MV-4-11 (cell line): ENCODE measurements at regions not wholly inside any gene's neighbourhood (a gene's known extent, or its start where the extent isn't known, plus 50 kb on each side); places are given as distances from the start of the nearest gene placed in this dataset.
A peak's percentile ranks its signal among the peaks of the same experiment; 100 is the strongest.

ENCODE experiments used
- DNase-seq: peaks from one replicate; lab custom pipeline; 2025; lab: John Stamatoyannopoulos, UW

- peak; percentile 79 for DNase-seq
These were observed 52.4 kb upstream of the WDR26 start for GRCh38 chr1:224486801-224487583.

GRCh38 chr1:224488806-224489499, 54.4 kb upstream of the WDR26 start:
- no peak for DNase-seq

DNA sequence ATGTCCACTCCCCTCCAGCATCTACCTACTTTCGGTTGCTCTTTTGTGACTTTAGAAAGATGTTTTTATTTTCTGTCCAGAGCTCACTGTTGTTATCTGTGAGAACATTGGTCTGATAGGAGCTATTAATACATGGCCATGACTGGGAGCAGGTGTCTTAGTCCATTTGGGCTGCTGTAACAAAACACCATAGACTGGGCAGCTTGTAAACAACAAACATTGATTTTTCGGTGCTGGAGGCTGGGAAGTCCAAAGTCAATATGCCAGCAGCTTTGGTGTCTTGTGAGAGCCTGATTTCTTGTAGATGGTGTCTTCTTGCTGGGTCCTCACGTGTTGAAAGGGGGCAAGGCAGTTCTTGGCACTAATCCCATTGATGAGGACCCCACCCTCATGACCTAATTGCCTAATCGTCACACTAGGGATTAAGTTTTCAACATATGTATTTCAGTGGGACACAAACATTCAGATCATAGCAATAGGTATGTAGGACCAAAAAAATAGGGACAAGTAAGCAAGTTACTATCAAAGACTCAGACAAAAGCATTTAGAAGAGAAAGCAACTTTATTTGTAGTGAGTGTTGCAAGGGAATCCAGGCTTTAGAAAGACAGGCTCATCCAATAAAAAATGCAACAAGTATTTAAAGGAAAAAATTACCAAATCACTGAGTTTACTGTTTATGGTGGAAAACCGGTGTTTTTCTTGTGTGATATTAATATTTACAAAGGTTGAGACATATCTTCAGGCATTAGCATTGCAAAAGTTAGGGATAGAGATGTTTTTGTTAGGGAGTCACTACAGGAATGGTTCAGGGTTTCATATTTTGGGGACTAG, 55.2 kb upstream of the WDR26 start:
- DNase-seq: no peak

DNA sequence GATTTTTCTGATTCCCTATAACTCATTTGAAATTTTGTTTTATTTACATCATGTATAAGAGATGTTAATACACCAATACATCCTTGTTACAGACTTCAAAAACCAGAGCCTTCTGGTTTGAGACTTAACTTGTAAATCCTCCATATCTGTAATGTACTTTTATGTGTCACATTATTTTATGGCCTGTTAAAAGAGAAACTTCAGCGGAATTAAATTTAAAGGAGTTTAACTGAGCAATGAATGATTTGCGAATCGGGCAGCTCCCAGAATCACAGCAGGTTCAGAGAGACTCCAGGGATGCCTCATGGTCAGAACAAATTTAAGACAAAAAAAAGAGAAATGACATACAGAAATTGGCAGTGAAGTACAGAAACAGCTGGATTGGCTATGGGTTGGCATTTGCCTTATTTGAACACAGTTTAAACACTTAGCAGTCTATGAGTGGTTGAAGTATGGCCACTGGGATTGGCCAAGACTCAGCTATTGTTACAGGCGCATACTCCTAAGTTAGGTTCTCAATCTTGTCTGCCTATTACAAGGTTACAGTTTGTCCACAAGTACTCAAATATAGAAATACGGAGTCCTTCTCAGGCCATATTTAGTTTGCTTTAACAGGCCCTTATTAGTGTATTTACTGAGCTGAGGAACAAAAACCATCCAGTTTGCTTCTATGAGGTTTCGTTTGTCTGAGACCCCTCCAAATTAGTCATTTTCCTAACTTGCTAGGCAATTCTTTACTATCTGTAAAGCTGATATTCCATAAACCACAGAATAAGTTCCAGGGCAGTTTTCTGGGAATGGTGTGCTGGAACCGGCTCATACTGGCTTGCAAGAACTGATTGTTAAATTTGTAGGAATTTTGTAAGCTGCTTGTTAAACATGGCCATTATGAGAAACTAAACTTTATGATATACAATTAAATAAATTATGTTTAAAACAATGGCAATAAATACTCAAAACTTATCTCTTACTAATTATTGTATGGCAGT, 56.2 kb upstream of the WDR26 start:
- no peak for DNase-seq

DNA sequence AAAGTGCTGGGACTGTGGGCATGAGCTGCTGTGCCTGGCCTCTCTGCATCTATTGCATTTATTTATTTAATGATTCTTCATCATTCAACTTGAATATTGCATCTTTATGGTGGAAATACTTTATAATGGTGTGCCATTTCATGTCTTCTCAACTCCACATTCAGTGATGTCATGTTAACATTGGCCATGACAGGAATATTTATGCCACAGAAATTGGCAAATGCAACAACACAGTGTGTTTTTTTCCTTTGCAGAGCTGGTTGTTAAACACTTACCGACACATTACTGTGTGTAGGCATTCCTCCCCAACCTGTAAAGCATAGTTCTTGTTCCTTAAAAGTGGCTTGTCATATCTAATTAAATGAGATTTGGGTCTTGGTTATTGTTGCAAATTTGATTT, 57.4 kb upstream of the WDR26 start:
- no peak for DNase-seq

DNA sequence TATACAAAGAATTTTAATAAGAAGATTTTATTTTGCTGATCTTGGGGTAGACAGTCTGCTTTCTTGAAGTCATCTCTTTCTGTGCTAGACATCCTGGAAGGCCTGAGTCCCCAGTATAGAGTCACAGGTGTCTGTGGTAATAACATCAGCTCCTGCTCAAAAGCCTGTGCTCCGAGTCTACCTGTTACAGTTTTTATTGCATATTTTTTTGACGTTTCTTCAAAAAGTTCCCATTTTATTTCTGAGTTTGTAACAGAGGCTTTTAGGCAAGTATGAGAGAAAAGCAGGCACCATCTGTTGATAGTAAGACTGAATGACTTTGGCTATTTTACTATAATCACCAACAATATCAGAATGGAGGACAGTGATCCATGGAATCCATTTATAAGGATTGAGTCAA, 58.0 kb upstream of the WDR26 start:
- DNase-seq: no peak

GRCh38 chr1:224493269-224493668, 58.7 kb upstream of the WDR26 start:
- DNase-seq: no peak

- no peak for DNase-seq
These were observed 59.7 kb upstream of the WDR26 start for GRCh38 chr1:224494343-224494742.

GRCh38 chr1:224495866-224496265, 61.3 kb upstream of the WDR26 start:
- peak; percentile 72 for DNase-seq

DNA sequence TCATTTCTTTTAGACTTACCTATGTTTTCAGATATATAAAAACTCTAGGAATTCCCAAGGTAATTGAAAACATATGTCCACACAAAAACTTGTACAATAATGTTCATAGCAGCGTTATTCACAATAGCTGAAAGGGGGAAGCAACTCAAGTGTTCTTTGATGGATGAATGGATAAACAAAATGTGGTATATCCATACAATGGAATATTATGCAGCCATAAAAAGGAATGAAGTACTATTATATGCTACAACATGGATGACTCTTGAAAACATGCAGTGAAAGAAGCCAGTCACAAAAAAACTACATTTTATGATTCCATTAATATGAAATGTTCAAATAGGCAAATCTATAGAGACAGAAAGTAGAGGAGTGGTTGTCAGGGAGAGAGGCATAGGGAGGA, 62.2 kb upstream of the WDR26 start:
- DNase-seq: no peak

GRCh38 chr1:224497714-224498573, 63.3 kb upstream of the WDR26 start:
- DNase-seq: peak; percentile 99

- DNase-seq: no peak
These were observed 64.1 kb upstream of the WDR26 start for GRCh38 chr1:224498574-224499170.

GRCh38 chr1:224499204-224499603, 64.6 kb upstream of the WDR26 start:
- DNase-seq: no peak

GRCh38 chr1:224500796-224501195, 66.2 kb upstream of the WDR26 start:
- peak; percentile 16 for DNase-seq

DNA sequence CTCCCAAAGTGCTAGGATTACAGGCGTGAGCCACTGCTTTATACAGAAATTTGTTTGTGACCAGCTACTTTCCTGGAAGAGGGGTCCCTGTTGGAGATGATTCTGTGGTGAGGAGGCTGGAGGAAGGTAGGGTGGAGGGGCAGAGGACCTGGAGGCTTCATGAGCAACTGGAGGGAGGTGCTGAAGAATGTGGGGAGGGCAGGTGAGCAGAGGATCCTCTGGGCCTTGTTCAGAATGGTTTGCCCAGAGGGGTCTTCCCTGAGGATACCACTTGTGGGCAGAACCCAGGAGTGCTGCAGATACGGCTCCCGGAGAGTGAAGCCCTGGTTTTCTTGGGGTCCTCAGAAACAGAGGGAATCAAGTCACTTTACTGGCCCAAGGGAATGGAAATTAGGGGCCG, 67.2 kb upstream of the WDR26 start:
- DNase-seq: no peak

GRCh38 chr1:224502459-224503160, 68.0 kb upstream of the WDR26 start:
- peak; percentile 74 for DNase-seq

DNA sequence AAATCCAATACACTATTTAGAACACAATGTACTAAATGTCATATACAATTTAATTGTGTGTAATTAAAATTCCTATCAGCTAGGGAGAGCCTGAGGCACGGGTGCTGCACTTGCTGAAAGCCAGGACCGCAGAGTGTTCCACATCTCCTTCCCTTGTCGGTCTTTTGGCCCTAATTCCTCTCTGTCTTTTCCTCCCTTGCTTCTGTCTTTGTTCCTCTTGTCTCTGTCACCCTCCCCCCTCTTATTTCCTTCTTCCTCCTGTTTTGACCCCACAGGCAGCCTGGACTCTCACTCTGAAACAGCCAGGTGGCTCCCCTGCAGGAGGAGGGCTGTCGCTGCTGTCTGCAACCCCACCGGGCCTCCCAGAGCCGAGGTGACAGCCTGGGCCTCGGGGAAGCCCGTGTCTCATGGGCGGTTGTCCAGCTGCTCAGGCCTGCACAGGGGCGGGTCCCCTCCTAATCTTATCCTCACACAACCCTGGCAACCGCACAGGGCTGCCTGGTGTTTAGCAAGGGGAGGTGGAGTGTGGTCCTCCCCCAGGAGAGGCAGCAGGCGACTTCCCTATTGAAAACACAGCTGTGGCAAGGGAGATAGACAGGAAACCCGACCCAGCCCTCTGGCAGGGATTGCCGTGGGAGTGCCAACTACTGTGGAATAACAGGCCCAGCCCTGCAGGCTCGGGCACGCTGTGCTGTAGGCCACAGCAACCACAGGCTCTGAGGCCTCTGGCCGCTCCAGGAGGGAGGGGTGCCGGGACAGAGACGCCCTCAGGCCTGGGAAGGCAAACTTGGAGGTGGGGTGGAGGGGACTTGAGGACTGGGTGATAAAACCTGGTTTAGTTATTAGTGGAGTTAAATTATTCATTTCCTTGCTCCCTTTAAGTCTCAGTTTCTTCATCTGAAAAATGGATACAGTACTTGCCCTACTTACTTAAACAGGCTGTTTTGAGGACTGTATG, 68.8 kb upstream of the WDR26 start:
- DNase-seq: peak; percentile 99

GRCh38 chr1:224504297-224505041, 69.9 kb upstream of the WDR26 start:
- DNase-seq: no peak
